VCaP (cell line): ENCODE measurements at regions not wholly inside any gene's neighbourhood (a gene's known extent, or its start where the extent isn't known, plus 50 kb on each side); places are given as distances from the start of the nearest gene placed in this dataset.

Experiments
- H3K27ac ChIP-seq: fragments of 450-650 bp; 2 replicates; pipeline ENCODE4 v1.5.1; 2017
- TF ChIP-seq, protein P1 (sequence below): fragments of 450-650 bp; conservative IDR thresholded peaks from 2 replicates; pipeline ENCODE4 v1.5.1; 2017; ENCODE audit warnings: mild to moderate bottlenecking, moderate library complexity

DNA sequence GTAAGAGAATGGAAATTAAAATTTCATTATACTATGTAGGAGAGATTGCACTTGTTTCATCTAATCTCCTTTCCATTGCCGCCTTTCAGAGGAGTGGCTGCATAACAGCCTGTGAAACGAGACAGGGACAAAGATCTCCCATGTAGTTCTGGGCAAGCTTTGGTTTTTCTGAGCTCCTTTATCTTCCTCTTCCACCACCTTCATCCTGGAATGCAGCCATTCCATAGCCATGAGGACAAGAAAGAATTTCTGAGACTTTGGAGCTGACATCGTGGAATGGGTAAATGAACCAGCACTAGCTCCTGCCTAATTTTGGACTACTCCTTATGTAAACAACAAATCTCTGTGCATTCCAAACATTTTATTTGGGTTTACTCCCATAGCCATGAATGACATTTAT lies 1587.3 kb upstream of the TENM3 start:
- TF ChIP-seq, protein P1, sequence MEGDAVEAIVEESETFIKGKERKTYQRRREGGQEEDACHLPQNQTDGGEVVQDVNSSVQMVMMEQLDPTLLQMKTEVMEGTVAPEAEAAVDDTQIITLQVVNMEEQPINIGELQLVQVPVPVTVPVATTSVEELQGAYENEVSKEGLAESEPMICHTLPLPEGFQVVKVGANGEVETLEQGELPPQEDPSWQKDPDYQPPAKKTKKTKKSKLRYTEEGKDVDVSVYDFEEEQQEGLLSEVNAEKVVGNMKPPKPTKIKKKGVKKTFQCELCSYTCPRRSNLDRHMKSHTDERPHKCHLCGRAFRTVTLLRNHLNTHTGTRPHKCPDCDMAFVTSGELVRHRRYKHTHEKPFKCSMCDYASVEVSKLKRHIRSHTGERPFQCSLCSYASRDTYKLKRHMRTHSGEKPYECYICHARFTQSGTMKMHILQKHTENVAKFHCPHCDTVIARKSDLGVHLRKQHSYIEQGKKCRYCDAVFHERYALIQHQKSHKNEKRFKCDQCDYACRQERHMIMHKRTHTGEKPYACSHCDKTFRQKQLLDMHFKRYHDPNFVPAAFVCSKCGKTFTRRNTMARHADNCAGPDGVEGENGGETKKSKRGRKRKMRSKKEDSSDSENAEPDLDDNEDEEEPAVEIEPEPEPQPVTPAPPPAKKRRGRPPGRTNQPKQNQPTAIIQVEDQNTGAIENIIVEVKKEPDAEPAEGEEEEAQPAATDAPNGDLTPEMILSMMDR: no peak
- H3K27ac ChIP-seq: no peak overlapping the region

DNA sequence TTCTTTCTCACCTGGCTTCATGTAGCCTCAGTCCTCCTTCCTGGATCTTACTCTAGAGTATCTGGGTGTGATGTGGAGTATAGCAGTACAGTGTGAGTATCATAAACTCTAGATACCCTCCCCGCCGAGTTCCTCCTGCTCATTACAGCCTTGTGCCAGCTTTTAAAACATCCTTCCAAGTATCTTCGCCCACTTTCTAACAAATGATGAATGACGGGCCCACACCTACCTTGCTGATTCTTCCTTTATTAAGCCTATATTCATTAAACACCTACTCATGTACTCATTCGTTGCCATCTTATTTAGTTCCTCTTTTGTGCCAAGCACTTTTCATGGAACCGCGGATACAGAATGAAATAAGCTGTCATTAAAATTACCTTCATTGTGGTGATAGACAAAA lies 1585.3 kb upstream of the TENM3 start:
- TF ChIP-seq, protein P1: no peak
- H3K27ac ChIP-seq: no peak overlapping the region

DNA sequence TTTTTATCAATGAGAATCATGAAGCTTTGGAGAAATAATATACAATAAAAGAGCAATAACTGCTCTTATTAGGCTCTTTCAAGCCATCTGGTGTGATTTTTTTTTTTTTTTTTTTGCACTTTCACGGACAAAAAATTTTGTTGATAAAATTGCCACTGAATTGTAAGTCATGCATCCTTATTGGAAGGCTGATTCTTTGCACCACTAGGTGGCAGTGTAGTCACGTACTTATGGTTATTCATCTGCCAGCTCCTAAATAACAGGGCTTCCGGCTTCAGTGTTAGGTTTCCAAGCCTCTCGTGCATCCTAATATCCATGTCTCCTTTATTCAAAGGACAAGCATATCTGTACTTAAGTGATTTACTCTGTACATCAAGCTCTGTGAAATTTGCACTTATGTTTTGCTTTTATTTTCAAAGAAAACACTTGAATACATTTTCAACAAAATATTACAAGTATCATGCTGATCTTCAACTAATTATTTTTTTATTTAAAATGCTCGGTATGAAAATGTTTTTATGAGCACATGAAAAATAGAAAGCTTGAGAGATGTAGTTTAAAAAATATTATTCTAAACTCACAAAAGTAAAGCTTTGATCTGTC lies 1578.3 kb upstream of the TENM3 start:
- peak overlapping the region; percentile 40; the same call in 1 of the 2 replicates for H3K27ac ChIP-seq

DNA sequence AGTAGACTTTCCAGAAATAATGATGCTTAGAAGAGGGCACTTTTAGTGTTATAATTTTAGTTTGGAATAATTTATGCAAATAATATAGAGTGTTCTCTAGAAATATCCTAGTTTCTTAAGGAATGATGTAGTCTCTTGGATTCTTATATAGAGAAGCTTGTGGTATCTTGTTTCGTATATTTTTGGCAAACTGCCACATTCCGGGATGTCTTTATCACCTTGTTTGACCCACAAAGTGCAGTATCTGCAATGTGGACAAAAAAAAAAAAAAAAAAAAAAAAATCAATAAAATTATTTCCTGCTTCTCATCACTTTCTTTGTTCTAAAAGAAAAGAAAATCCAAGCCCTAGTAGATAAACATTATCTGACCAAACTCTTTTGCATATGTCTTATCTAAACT lies 1577.7 kb upstream of the TENM3 start:
- TF ChIP-seq, protein P1: no peak
- H3K27ac ChIP-seq: no peak overlapping the region

More for the DNA sequence above, 1578.3 kb upstream of the TENM3 start:
- TF ChIP-seq, protein P1: peak; percentile 87

DNA sequence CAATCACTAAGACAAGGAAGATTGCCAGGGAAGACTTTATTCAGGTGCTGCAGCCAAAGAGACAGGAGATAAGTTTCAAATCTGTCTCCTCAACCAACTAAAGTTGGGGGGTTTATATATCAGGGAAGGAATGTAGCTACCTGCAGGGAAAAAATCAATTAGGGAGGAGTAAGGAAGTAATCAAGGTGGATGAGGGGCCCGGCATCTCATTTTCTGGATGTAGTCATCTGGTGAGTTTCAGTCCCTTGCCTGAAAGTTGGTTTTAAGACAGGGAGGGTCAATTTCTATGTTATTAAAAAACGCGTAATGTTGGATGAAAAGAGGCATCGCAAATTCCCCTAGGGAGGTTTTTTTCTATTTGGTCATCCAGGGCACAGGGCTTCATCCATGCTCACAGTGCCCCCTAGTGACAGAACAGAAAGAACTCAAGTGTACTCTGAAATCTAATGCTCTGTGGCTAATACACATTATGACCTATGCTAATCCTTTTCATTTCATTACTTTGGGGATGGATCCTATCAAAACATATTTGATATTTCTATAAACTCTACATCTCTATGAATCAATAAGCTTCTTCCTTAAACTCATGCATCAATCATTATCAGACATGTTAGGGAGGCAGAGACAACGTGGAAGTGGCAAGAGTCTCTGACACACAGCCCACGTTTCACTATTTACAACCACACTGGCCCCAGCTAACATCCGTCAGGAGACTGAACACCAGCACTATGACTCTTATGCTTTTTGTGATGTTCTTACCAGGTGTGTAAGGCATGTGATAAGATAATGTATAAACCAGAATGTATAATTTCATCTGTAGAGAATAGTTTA lies 1577.0 kb upstream of the TENM3 start:
- TF ChIP-seq, protein P1: peak; percentile 86

DNA sequence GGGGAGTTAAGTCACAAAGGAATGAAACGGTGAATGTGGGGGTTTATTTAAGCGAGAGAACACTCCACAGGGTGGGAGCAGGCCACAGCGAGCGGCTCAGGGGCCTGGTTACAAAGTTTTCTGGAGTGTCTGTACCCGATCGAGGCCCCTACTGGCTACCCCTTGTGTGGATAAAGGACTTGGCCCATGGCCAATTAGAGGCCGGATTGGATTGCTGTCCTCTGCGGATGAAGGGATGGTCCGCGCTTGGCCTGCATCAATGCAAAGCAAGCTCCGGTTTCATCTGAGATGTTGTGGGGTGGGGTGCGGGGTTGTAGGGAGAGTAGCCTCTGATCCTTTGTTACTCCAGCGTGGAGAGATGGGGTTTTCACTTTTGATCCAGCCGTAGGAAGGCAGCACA lies 1574.5 kb upstream of the TENM3 start:
- H3K27ac ChIP-seq: no peak overlapping the region
- TF ChIP-seq, protein P1: no peak

More for the DNA sequence above, 1577.0 kb upstream of the TENM3 start:
- no peak overlapping the region for H3K27ac ChIP-seq

DNA sequence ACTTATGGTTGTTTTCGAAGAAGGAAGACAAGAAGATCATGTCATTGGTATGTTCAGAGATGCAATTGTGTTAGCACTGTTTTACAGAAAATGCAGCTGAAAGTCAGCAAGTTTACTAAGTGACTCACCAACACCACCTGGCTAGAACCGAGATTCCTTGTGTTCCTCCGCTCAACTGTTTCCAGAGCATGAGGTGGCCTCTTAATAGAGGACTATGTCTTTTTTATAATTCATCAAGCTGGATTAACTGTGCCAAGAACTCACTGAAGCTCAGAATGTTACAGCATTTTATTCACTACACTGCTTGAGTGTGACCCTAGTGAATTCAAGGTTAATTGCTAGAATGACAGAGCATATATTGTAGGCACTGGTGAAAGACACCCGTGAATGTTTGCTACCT lies 1573.5 kb upstream of the TENM3 start:
- TF ChIP-seq, protein P1: no peak
- no peak overlapping the region for H3K27ac ChIP-seq
